ENCODE measurements at regions not wholly inside any gene's neighbourhood (a gene's known extent, or its start where the extent isn't known, plus 50 kb on each side); places are given as distances from the start of the nearest gene placed in this dataset.

GRCh38 chr15:66845266-66845785 lies 143.3 kb downstream of the SMAD6 start:
- Histone ChIP-seq H3K9me2 (replicated peaks; ENCODE audit: insufficient read depth, low read length) (no peaks in the 10 kb centered on the region), H3K27ac (ENCODE audit: low read length) (no peak overlapping the region), H4K20me1 (ENCODE audit: insufficient read depth, low read depth, low read length) (no peaks in the 10 kb centered on the region), H3K9me3 (ENCODE audit: low read length) (no peaks in the 10 kb centered on the region), H3K4me2 (ENCODE audit: low read depth, low read length, poor library complexity, severe bottlenecking) (no peak overlapping the region), H3K4me1 (ENCODE audit: low read length) (no peaks in the 10 kb centered on the region), H3K36me3 (ENCODE audit: insufficient read depth, low read length) (no peaks in the 10 kb centered on the region), H3K79me2 (ENCODE audit: low read length) (no peaks in the 10 kb centered on the region), H3K4me3 (ENCODE audit: low read length) (no peak overlapping the region), H2AFZ (ENCODE audit: low read length) (no peak overlapping the region), H3K27me3 (ENCODE audit: low read length) (no peaks in the 10 kb centered on the region), H3K9ac (ENCODE audit: low read length) (no peak overlapping the region)
- DNase-seq: no peak

- Histone ChIP-seq H2AFZ (ENCODE audit: low read length) (no peak overlapping the region), H3K36me3 (ENCODE audit: insufficient read depth, low read length) (no peaks in the 10 kb centered on the region), H3K9me2 (replicated peaks; ENCODE audit: insufficient read depth, low read length) (no peaks in the 10 kb centered on the region), H3K4me3 (ENCODE audit: low read length) (no peak overlapping the region), H3K9ac (ENCODE audit: low read length) (no peak overlapping the region), H3K79me2 (ENCODE audit: low read length) (no peaks in the 10 kb centered on the region), H4K20me1 (ENCODE audit: insufficient read depth, low read depth, low read length) (no peaks in the 10 kb centered on the region), H3K27me3 (ENCODE audit: low read length) (no peaks in the 10 kb centered on the region), H3K4me2 (ENCODE audit: low read depth, low read length, poor library complexity, severe bottlenecking) (no peak overlapping the region), H3K27ac (ENCODE audit: low read length) (no peak overlapping the region), H3K9me3 (ENCODE audit: low read length) (no peaks in the 10 kb centered on the region), H3K4me1 (ENCODE audit: low read length) (peaks cover 4% of the 10 kb centered on the region)
- no peak for DNase-seq
Observed at GRCh38 chr15:66846031-66846430, 144.0 kb downstream of the SMAD6 start.

- no peak for DNase-seq
- no peaks in the 10 kb centered on the region for H3K9me2 ChIP-seq (replicated peaks; ENCODE audit: insufficient read depth, low read length)
Observed at GRCh38 chr15:66846811-66847210, 144.8 kb downstream of the SMAD6 start.

GRCh38 chr15:66847565-66847991 lies 145.5 kb downstream of the SMAD6 start:
- Histone ChIP-seq H4K20me1 (ENCODE audit: insufficient read depth, low read depth, low read length) (no peaks in the 10 kb centered on the region), H3K4me3 (ENCODE audit: low read length) (no peak overlapping the region), H3K9ac (ENCODE audit: low read length) (no peak overlapping the region), H3K9me3 (ENCODE audit: low read length) (no peaks in the 10 kb centered on the region), H3K36me3 (ENCODE audit: insufficient read depth, low read length) (no peaks in the 10 kb centered on the region), H3K27me3 (ENCODE audit: low read length) (no peaks in the 10 kb centered on the region), H3K79me2 (ENCODE audit: low read length) (no peaks in the 10 kb centered on the region), H3K4me2 (ENCODE audit: low read depth, low read length, poor library complexity, severe bottlenecking) (no peak overlapping the region), H3K4me1 (ENCODE audit: low read length) (peaks cover 7% of the 10 kb centered on the region), H2AFZ (ENCODE audit: low read length) (no peak overlapping the region), H3K27ac (ENCODE audit: low read length) (no peak overlapping the region), H3K9me2 (replicated peaks; ENCODE audit: insufficient read depth, low read length) (no peaks in the 10 kb centered on the region)
- DNase-seq: no peak

More at GRCh38 chr15:66846811-66847210, 144.8 kb downstream of the SMAD6 start:
- Histone ChIP-seq H3K27ac (ENCODE audit: low read length) (no peak overlapping the region), H3K9me3 (ENCODE audit: low read length) (no peaks in the 10 kb centered on the region), H3K79me2 (ENCODE audit: low read length) (no peaks in the 10 kb centered on the region), H3K9ac (ENCODE audit: low read length) (no peak overlapping the region), H2AFZ (ENCODE audit: low read length) (no peak overlapping the region), H3K27me3 (ENCODE audit: low read length) (no peaks in the 10 kb centered on the region), H3K4me3 (ENCODE audit: low read length) (no peak overlapping the region), H4K20me1 (ENCODE audit: insufficient read depth, low read depth, low read length) (no peaks in the 10 kb centered on the region), H3K4me2 (ENCODE audit: low read depth, low read length, poor library complexity, severe bottlenecking) (no peak overlapping the region), H3K4me1 (ENCODE audit: low read length) (peaks cover 7% of the 10 kb centered on the region), H3K36me3 (ENCODE audit: insufficient read depth, low read length) (no peaks in the 10 kb centered on the region)

- H3K4me1 ChIP-seq (ENCODE audit: low read length): peaks cover 7% of the 10 kb centered on the region
- H3K4me2 ChIP-seq (ENCODE audit: low read depth, low read length, poor library complexity, severe bottlenecking): no peak overlapping the region
- no peaks in the 10 kb centered on the region for H3K9me2 ChIP-seq (replicated peaks; ENCODE audit: insufficient read depth, low read length)
- no peaks in the 10 kb centered on the region for H3K36me3 ChIP-seq (ENCODE audit: insufficient read depth, low read length)
- H3K79me2 ChIP-seq (ENCODE audit: low read length): no peaks in the 10 kb centered on the region
- no peak overlapping the region for H3K4me3 ChIP-seq (ENCODE audit: low read length)
- H4K20me1 ChIP-seq (ENCODE audit: insufficient read depth, low read depth, low read length): no peaks in the 10 kb centered on the region
- no peaks in the 10 kb centered on the region for H3K27me3 ChIP-seq (ENCODE audit: low read length)
- H3K27ac ChIP-seq (ENCODE audit: low read length): no peak overlapping the region
- no peaks in the 10 kb centered on the region for H3K9me3 ChIP-seq (ENCODE audit: low read length)
- no peak overlapping the region for H3K9ac ChIP-seq (ENCODE audit: low read length)
- no peak overlapping the region for H2AFZ ChIP-seq (ENCODE audit: low read length)
- DNase-seq: no peak
Observed at GRCh38 chr15:66848116-66848515, 146.1 kb downstream of the SMAD6 start.

- Histone ChIP-seq H3K27ac (ENCODE audit: low read length) (no peak overlapping the region), H3K79me2 (ENCODE audit: low read length) (no peaks in the 10 kb centered on the region), H3K4me1 (ENCODE audit: low read length) (peaks cover 7% of the 10 kb centered on the region), H3K4me3 (ENCODE audit: low read length) (no peak overlapping the region), H3K27me3 (ENCODE audit: low read length) (no peaks in the 10 kb centered on the region), H3K9ac (ENCODE audit: low read length) (no peak overlapping the region), H4K20me1 (ENCODE audit: insufficient read depth, low read depth, low read length) (no peaks in the 10 kb centered on the region), H3K4me2 (ENCODE audit: low read depth, low read length, poor library complexity, severe bottlenecking) (no peak overlapping the region), H3K36me3 (ENCODE audit: insufficient read depth, low read length) (no peaks in the 10 kb centered on the region), H2AFZ (ENCODE audit: low read length) (no peak overlapping the region), H3K9me3 (ENCODE audit: low read length) (no peaks in the 10 kb centered on the region), H3K9me2 (replicated peaks; ENCODE audit: insufficient read depth, low read length) (no peaks in the 10 kb centered on the region)
- DNase-seq: no peak
Observed at GRCh38 chr15:66848686-66849392, 146.8 kb downstream of the SMAD6 start.

- Histone ChIP-seq H3K9ac (ENCODE audit: low read length) (no peak overlapping the region), H2AFZ (ENCODE audit: low read length) (no peak overlapping the region), H3K4me1 (ENCODE audit: low read length) (peaks cover 7% of the 10 kb centered on the region), H3K27ac (ENCODE audit: low read length) (no peak overlapping the region), H3K9me2 (replicated peaks; ENCODE audit: insufficient read depth, low read length) (no peaks in the 10 kb centered on the region), H3K36me3 (ENCODE audit: insufficient read depth, low read length) (no peaks in the 10 kb centered on the region), H3K4me2 (ENCODE audit: low read depth, low read length, poor library complexity, severe bottlenecking) (no peak overlapping the region), H3K27me3 (ENCODE audit: low read length) (no peaks in the 10 kb centered on the region), H4K20me1 (ENCODE audit: insufficient read depth, low read depth, low read length) (no peaks in the 10 kb centered on the region), H3K9me3 (ENCODE audit: low read length) (no peaks in the 10 kb centered on the region), H3K79me2 (ENCODE audit: low read length) (no peaks in the 10 kb centered on the region), H3K4me3 (ENCODE audit: low read length) (no peak overlapping the region)
- no peak for DNase-seq
Observed at GRCh38 chr15:66849393-66849745, 147.3 kb downstream of the SMAD6 start.

- no peaks in the 10 kb centered on the region for H3K36me3 ChIP-seq (ENCODE audit: insufficient read depth, low read length)
- H3K4me2 ChIP-seq (ENCODE audit: low read depth, low read length, poor library complexity, severe bottlenecking): no peak overlapping the region
- H3K9ac ChIP-seq (ENCODE audit: low read length): no peak overlapping the region
- H3K4me1 ChIP-seq (ENCODE audit: low read length): peaks cover 7% of the 10 kb centered on the region
- H3K9me3 ChIP-seq (ENCODE audit: low read length): no peaks in the 10 kb centered on the region
- H2AFZ ChIP-seq (ENCODE audit: low read length): no peak overlapping the region
- H3K9me2 ChIP-seq (replicated peaks; ENCODE audit: insufficient read depth, low read length): no peaks in the 10 kb centered on the region
- no peak overlapping the region for H3K27ac ChIP-seq (ENCODE audit: low read length)
- H4K20me1 ChIP-seq (ENCODE audit: insufficient read depth, low read depth, low read length): no peaks in the 10 kb centered on the region
- H3K4me3 ChIP-seq (ENCODE audit: low read length): no peak overlapping the region
- no peak for DNase-seq
- H3K27me3 ChIP-seq (ENCODE audit: low read length): no peaks in the 10 kb centered on the region
- H3K79me2 ChIP-seq (ENCODE audit: low read length): no peaks in the 10 kb centered on the region
Observed at GRCh38 chr15:66849746-66850077, 147.7 kb downstream of the SMAD6 start.

Data from Karpas-422 (cell line).